SK-N-SH (cell line): ENCODE measurements at regions not wholly inside any gene's neighbourhood (a gene's known extent, or its start where the extent isn't known, plus 50 kb on each side); places are given as distances from the start of the nearest gene placed in this dataset.

Source experiments
- CTCF ChIA-PET: fragments of 300-600, 350-600 bp; formaldehyde crosslinking; extraction: SDS; loops from one replicate; lab custom pipeline; 2021; lab: Yijun Ruan, JAX
- POLR2A ChIA-PET: fragments of 350-600 bp; sonication (Branson Sonifier 250); formaldehyde crosslinking; extraction: SDS; loops from one replicate; lab custom pipeline; 2020; ENCODE audit warnings: antibody characterized with exemption, inconsistent platforms; lab: Yijun Ruan, JAX
- DNase-seq: peaks from one replicate; pipeline ENCODE4 v3.0.0; 2012
- H2AFZ ChIP-seq: fragments of 200-600 bp; sonication (generic); 2 replicates; pipeline ENCODE4 v1.8.1; 2016; ENCODE audit warnings: antibody characterized with exemption, mild to moderate bottlenecking, low read depth
- H3F3A ChIP-seq: fragments of 200-600 bp; sonication (generic); replicated peaks from 2 replicates; pipeline ENCODE3; 2016; ENCODE audit warnings: antibody characterized with exemption, mild to moderate bottlenecking; ENCODE audit not compliant: insufficient read depth
- H3K27ac ChIP-seq, 2 experiments: fragments of 200-500 bp in 1 of 2; fragments of 200-600 bp in 1 of 2; sonication (Bioruptor generic) in 1 of 2; sonication (generic), shearing (Covaris generic) in 1 of 2; 2 replicates each; pipeline versions ENCODE4 v1.5.1 to v1.6.1; 2014 to 2016; ENCODE audit warnings: low read depth in 2 of 2, inconsistent platforms in 1 of 2, low read length in 1 of 2, mild to moderate bottlenecking in 1 of 2, mixed read lengths in 1 of 2
- H3K27me3 ChIP-seq: fragments of 200-600 bp; sonication (generic), shearing (Covaris generic); 2 replicates; pipeline ENCODE4 v1.6.1; 2016; ENCODE audit warnings: mixed run types; ENCODE audit not compliant: insufficient read depth
- H3K36me3 ChIP-seq, 2 experiments: fragments of 200-500 bp in 1 of 2; fragments of 200-600 bp in 1 of 2; sonication (Bioruptor generic) in 1 of 2; sonication (generic) in 1 of 2; replicated peaks in 1 of 2; 2 replicates each; pipeline versions ENCODE3 to v1.5.1; 2014 to 2016; ENCODE audit warnings: low read length in 1 of 2, mild to moderate bottlenecking in 1 of 2; ENCODE audit not compliant: insufficient read depth in 2 of 2, control insufficient read depth in 1 of 2
- H3K4me1 ChIP-seq, 2 experiments: fragments of 200-500 bp in 1 of 2; fragments of 200-600 bp in 1 of 2; sonication (Bioruptor generic) in 1 of 2; sonication (generic), shearing (Covaris generic) in 1 of 2; 2 replicates each; pipeline versions ENCODE4 v1.5.1 to v1.6.1; 2014 to 2016; ENCODE audit warnings: low read depth in 1 of 2, low read length in 1 of 2, mixed run types in 1 of 2; ENCODE audit not compliant: insufficient read depth in 2 of 2, control insufficient read depth in 1 of 2
- H3K4me2 ChIP-seq: fragments of 200-600 bp; sonication (generic), shearing (Covaris generic); 2 replicates; pipeline ENCODE4 v1.6.1; 2017; ENCODE audit warnings: mixed run types
- H3K4me3 ChIP-seq, 2 experiments: fragments of 200-500 bp in 1 of 2; fragments of 200-600 bp in 1 of 2; sonication (Bioruptor generic) in 1 of 2; sonication (generic), shearing (Covaris generic) in 1 of 2; 2 replicates each; pipeline versions ENCODE4 v1.5.1 to v1.8.1; 2014 to 2016; ENCODE audit warnings: low read depth in 2 of 2, inconsistent platforms in 1 of 2, low read length in 1 of 2, mild to moderate bottlenecking in 1 of 2, mixed read lengths in 1 of 2, moderate library complexity in 1 of 2
- H3K79me2 ChIP-seq: fragments of 200-600 bp; sonication (generic); 2 replicates; pipeline ENCODE4 v1.8.1; 2017; ENCODE audit warnings: mild to moderate bottlenecking; ENCODE audit not compliant: insufficient read depth
- H3K9ac ChIP-seq: fragments of 200-600 bp; sonication (generic); 2 replicates; pipeline ENCODE4 v1.6.1; 2017; ENCODE audit warnings: mixed run types
- H3K9me2 ChIP-seq: fragments of 200-600 bp; sonication (generic); 2 replicates; pipeline ENCODE4 v1.6.1; 2017; ENCODE audit warnings: mixed run types
- H3K9me3 ChIP-seq: fragments of 200-600 bp; sonication (generic); 2 replicates; pipeline ENCODE4 v1.6.1; 2017; ENCODE audit warnings: mixed run types, mild to moderate bottlenecking, moderate library complexity
- H4K20me1 ChIP-seq: fragments of 200-600 bp; sonication (generic); 2 replicates; pipeline ENCODE4 v1.6.1; 2017; ENCODE audit warnings: mild to moderate bottlenecking, mixed run types; ENCODE audit not compliant: insufficient read depth
- CHD2 ChIP-seq: fragments of 150-350 bp; IDR thresholded peaks from 2 replicates; pipeline ENCODE4 v1.6.1; 2018; ENCODE audit warnings: low read length; ENCODE audit not compliant: partially characterized antibody
- CTCF ChIP-seq: fragments of 200-600 bp; sonication (generic); IDR thresholded peaks from 2 replicates; pipeline ENCODE4 v1.6.1; 2017; ENCODE audit warnings: antibody characterized with exemption, mild to moderate bottlenecking, moderate library complexity
- ELF1 ChIP-seq: IDR thresholded peaks from 2 replicates; pipeline ENCODE4 v1.4.0; 2012
- EZH2phosphoT487 ChIP-seq: fragments of 200-600 bp; sonication (generic); IDR thresholded peaks from 2 replicates; pipeline ENCODE4 v1.6.1; 2017; ENCODE audit warnings: low read depth, mixed run types, mild to moderate bottlenecking, antibody characterized with exemption, moderate library complexity, borderline replicate concordance
- FOXM1 ChIP-seq: IDR thresholded peaks from 2 replicates; pipeline ENCODE4 v1.4.0; 2012; ENCODE audit warnings: low read depth, mild to moderate bottlenecking
- IRF3 ChIP-seq: fragments of 150-350 bp; IDR thresholded peaks from 2 replicates; pipeline ENCODE4 v1.6.1; 2016; ENCODE audit warnings: mild to moderate bottlenecking, low read depth, low read length
- PBX3 ChIP-seq: IDR thresholded peaks from 2 replicates; pipeline ENCODE4; 2012
- POLR2AphosphoS5 ChIP-seq: IDR thresholded peaks from 2 replicates; pipeline ENCODE4 v1.6.1; 2012; ENCODE audit warnings: low read depth, low read length
- RAD21 ChIP-seq: IDR thresholded peaks from 2 replicates; pipeline ENCODE4 v1.6.1; 2012; ENCODE audit warnings: mild to moderate bottlenecking, low read length
- REST ChIP-seq: IDR thresholded peaks from 2 replicates; pipeline ENCODE4 v1.6.1; 2012; ENCODE audit warnings: mild to moderate bottlenecking, low read depth, low read length, moderate library complexity
- SIN3A ChIP-seq: IDR thresholded peaks from 2 replicates; pipeline ENCODE4 v1.6.1; 2012; ENCODE audit warnings: low read depth, mild to moderate bottlenecking, low read length, moderate library complexity, borderline replicate concordance
- SMC3 ChIP-seq: IDR thresholded peaks from 2 replicates; pipeline ENCODE4 v1.6.1; 2012; ENCODE audit warnings: low read depth, low read length, improper control_type of control experiment
- TCF12 ChIP-seq: IDR thresholded peaks from 2 replicates; pipeline ENCODE4 v1.4.0; 2012
- YY1 ChIP-seq: IDR thresholded peaks from 2 replicates; pipeline ENCODE4 v1.4.0; 2012; ENCODE audit warnings: low read depth, mild to moderate bottlenecking
- WGBS: methylation state at CpG from one replicate; pipeline ENCODE4 v1.1.6; 2017; ENCODE audit warnings: low lambda C conversion rate; 5-methylcytosine and 5-hydroxymethylcytosine counted together
- TF ChIP-seq, protein P1 (sequence below): IDR thresholded peaks from 2 replicates; pipeline ENCODE4 v1.4.0; 2012; ENCODE audit warnings: low read depth, borderline replicate concordance
- TF ChIP-seq, protein P2 (sequence below): IDR thresholded peaks from 2 replicates; pipeline ENCODE4 v1.4.0; 2012; ENCODE audit warnings: low read depth, borderline replicate concordance

GRCh38 chr12:107581619-107582015, 104.0 kb upstream of the PWP1 start:
- Histone ChIP-seq H3K36me3 (no peaks in the 10 kb centered on the region), H4K20me1 (no peaks in the 10 kb centered on the region), H3K79me2 (no peaks in the 10 kb centered on the region), H3K9me2 (no peaks in the 10 kb centered on the region), H3F3A (peaks cover 5% of the 10 kb centered on the region), H3K27ac (no peak overlapping the region), H3K27me3 (no peaks in the 10 kb centered on the region), H3K9ac (no peak overlapping the region), H3K9me3 (no peaks in the 10 kb centered on the region), H3K4me1 (peaks cover 0 to 7% of the 10 kb centered on the region in 2 experiments; a peak in 1 of 4 replicates), H3K4me2 (no peak overlapping the region), H2AFZ (no peak overlapping the region; the same call in 1 of the 2 replicates), H3K4me3 (no peak overlapping the region)
- POLR2A ChIA-PET, result no interaction called here
- WGBS, result 84% methylated on average over 12 of the region's 12 CpGs
- TF ChIP-seq YY1 (no peak), FOXM1 (no peak), PBX3 (no peak), SIN3A (no peak), TCF12 (no peak), SMC3 (no peak), REST (no peak), IRF3 (no peak), RAD21 (no peak), ELF1 (no peak), EZH2phosphoT487 (no peak), CTCF (no peak), POLR2AphosphoS5 (no peak), CHD2 (no peak)
- TF ChIP-seq, protein P1, sequence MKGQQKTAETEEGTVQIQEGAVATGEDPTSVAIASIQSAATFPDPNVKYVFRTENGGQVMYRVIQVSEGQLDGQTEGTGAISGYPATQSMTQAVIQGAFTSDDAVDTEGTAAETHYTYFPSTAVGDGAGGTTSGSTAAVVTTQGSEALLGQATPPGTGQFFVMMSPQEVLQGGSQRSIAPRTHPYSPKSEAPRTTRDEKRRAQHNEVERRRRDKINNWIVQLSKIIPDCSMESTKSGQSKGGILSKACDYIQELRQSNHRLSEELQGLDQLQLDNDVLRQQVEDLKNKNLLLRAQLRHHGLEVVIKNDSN, result no peak
- TF ChIP-seq, protein P2, sequence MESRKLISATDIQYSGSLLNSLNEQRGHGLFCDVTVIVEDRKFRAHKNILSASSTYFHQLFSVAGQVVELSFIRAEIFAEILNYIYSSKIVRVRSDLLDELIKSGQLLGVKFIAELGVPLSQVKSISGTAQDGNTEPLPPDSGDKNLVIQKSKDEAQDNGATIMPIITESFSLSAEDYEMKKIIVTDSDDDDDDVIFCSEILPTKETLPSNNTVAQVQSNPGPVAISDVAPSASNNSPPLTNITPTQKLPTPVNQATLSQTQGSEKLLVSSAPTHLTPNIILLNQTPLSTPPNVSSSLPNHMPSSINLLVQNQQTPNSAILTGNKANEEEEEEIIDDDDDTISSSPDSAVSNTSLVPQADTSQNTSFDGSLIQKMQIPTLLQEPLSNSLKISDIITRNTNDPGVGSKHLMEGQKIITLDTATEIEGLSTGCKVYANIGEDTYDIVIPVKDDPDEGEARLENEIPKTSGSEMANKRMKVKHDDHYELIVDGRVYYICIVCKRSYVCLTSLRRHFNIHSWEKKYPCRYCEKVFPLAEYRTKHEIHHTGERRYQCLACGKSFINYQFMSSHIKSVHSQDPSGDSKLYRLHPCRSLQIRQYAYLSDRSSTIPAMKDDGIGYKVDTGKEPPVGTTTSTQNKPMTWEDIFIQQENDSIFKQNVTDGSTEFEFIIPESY, result no peak
- DNase-seq, result no peak
- CTCF ChIA-PET, result no interaction called here
